HEK293 (cell line): ENCODE measurements at regions not wholly inside any gene's neighbourhood (a gene's known extent, or its start where the extent isn't known, plus 50 kb on each side); places are given as distances from the start of the nearest gene placed in this dataset.
A peak's percentile ranks its signal among the peaks of the same experiment; 100 is the strongest.

Experiments
- CTCF ChIP-seq: fragments of 450-650 bp; formaldehyde crosslinking; IDR thresholded peaks from 2 replicates; pipeline ENCODE4 v1.5.1; 2016; ENCODE audit warnings: missing biosample characterization, missing genetic modification characterization
- ELK4 ChIP-seq: IDR thresholded peaks from 2 replicates; pipeline ENCODE4 v1.6.1; 2011; ENCODE audit warnings: mild to moderate bottlenecking, low read depth, low read length, borderline replicate concordance
- GFI1B ChIP-seq: fragments of 450-650 bp; formaldehyde crosslinking; IDR thresholded peaks from 2 replicates; pipeline ENCODE4 v1.5.1; 2016; ENCODE audit warnings: missing biosample characterization, missing genetic modification characterization
- HOXC10 ChIP-seq: sonication (generic); formaldehyde crosslinking; IDR thresholded peaks from 2 replicates; pipeline ENCODE4 v1.8.1; 2023; ENCODE audit warnings: mild to moderate bottlenecking, missing genetic modification reagents
- PATZ1 ChIP-seq: fragments of 450-650 bp; formaldehyde crosslinking; IDR thresholded peaks from 2 replicates; pipeline ENCODE4 v1.5.1; 2016; ENCODE audit warnings: missing biosample characterization, missing genetic modification characterization
- ZBTB11 ChIP-seq: fragments of 450-650 bp; formaldehyde crosslinking; conservative IDR thresholded peaks from 2 replicates; pipeline ENCODE4 v1.5.1; 2016; ENCODE audit warnings: low read depth, missing biosample characterization, missing genetic modification characterization
- ZFP69B ChIP-seq: fragments of 450-650 bp; formaldehyde crosslinking; IDR thresholded peaks from 2 replicates; pipeline ENCODE4 v1.5.1; 2016; ENCODE audit warnings: missing biosample characterization, missing genetic modification characterization
- ZNF16 ChIP-seq: fragments of 450-650 bp; formaldehyde crosslinking; IDR thresholded peaks from 2 replicates; pipeline ENCODE4 v1.5.1; 2016; ENCODE audit warnings: low read depth, missing biosample characterization, missing genetic modification characterization
- ZNF184 ChIP-seq: fragments of 450-650 bp; IDR thresholded peaks from 2 replicates; pipeline ENCODE4 v1.5.1; 2018; ENCODE audit warnings: missing biosample characterization, mild to moderate bottlenecking, missing genetic modification characterization
- ZNF248 ChIP-seq: fragments of 450-650 bp; formaldehyde crosslinking; IDR thresholded peaks from 2 replicates; pipeline ENCODE4 v1.5.1; 2017; ENCODE audit warnings: missing biosample characterization, missing genetic modification characterization
- ZNF26 ChIP-seq: fragments of 450-650 bp; formaldehyde crosslinking; IDR thresholded peaks from 2 replicates; pipeline ENCODE4 v1.5.1; 2016; ENCODE audit warnings: missing biosample characterization, missing genetic modification characterization
- ZNF280C ChIP-seq: fragments of 450-650 bp; formaldehyde crosslinking; IDR thresholded peaks from 2 replicates; pipeline ENCODE4 v1.5.1; 2016; ENCODE audit warnings: missing biosample characterization, missing genetic modification characterization
- ZNF335 ChIP-seq: fragments of 450-650 bp; formaldehyde crosslinking; conservative IDR thresholded peaks from 2 replicates; pipeline ENCODE4 v1.5.1; 2016; ENCODE audit warnings: missing biosample characterization, missing genetic modification characterization
- ZNF624 ChIP-seq: fragments of 450-650 bp; formaldehyde crosslinking; IDR thresholded peaks from 2 replicates; pipeline ENCODE4 v1.5.1; 2017; ENCODE audit warnings: missing biosample characterization, missing genetic modification characterization
- ZNF629 ChIP-seq: fragments of 450-650 bp; formaldehyde crosslinking; IDR thresholded peaks from 2 replicates; pipeline ENCODE4 v1.5.1; 2017; ENCODE audit warnings: missing biosample characterization, missing genetic modification characterization
- ZNF843 ChIP-seq: fragments of 450-650 bp; formaldehyde crosslinking; IDR thresholded peaks from 2 replicates; pipeline ENCODE4 v1.5.1; 2016; ENCODE audit warnings: missing biosample characterization, missing genetic modification characterization
- TF ChIP-seq, protein P1 (sequence below): fragments of 450-650 bp; formaldehyde crosslinking; IDR thresholded peaks from 2 replicates; pipeline ENCODE4 v1.5.1; 2016; ENCODE audit warnings: missing biosample characterization, missing genetic modification characterization

- TF ChIP-seq ZNF26 (tag by site-specific recombination) (no peak), GFI1B (tag by site-specific recombination) (no peak), PATZ1 (tag by site-specific recombination) (0 out of 2 replicates have a peak, but pooled peaks have one; percentile 33), ELK4 (no peak), ZNF248 (tag by site-specific recombination) (no peak), ZNF843 (peak; percentile 78), ZFP69B (tag by site-specific recombination) (peak; percentile 64; the same call in 1 of the 2 replicates), ZNF16 (tag by site-specific recombination) (no peak), ZNF184 (peak; percentile 86), ZNF280C (tag by site-specific recombination) (no peak), ZNF624 (no peak), ZNF335 (tag by site-specific recombination) (0 out of 2 replicates have a peak, but pooled peaks have one; percentile 21), ZBTB11 (no peak), HOXC10 (CRISPR knock-in tag) (no peak), ZNF629 (peak; percentile 98), CTCF (tag by site-specific recombination) (no peak)
- TF ChIP-seq, protein P1, sequence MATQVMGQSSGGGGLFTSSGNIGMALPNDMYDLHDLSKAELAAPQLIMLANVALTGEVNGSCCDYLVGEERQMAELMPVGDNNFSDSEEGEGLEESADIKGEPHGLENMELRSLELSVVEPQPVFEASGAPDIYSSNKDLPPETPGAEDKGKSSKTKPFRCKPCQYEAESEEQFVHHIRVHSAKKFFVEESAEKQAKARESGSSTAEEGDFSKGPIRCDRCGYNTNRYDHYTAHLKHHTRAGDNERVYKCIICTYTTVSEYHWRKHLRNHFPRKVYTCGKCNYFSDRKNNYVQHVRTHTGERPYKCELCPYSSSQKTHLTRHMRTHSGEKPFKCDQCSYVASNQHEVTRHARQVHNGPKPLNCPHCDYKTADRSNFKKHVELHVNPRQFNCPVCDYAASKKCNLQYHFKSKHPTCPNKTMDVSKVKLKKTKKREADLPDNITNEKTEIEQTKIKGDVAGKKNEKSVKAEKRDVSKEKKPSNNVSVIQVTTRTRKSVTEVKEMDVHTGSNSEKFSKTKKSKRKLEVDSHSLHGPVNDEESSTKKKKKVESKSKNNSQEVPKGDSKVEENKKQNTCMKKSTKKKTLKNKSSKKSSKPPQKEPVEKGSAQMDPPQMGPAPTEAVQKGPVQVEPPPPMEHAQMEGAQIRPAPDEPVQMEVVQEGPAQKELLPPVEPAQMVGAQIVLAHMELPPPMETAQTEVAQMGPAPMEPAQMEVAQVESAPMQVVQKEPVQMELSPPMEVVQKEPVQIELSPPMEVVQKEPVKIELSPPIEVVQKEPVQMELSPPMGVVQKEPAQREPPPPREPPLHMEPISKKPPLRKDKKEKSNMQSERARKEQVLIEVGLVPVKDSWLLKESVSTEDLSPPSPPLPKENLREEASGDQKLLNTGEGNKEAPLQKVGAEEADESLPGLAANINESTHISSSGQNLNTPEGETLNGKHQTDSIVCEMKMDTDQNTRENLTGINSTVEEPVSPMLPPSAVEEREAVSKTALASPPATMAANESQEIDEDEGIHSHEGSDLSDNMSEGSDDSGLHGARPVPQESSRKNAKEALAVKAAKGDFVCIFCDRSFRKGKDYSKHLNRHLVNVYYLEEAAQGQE (tag by site-specific recombination), result no peak
Observed at GRCh38 chr22:27115816-27116256, 458.4 kb downstream of the MIAT start (continued).
